Hepatocyte (in vitro differentiated cells): ENCODE measurements at regions not wholly inside any gene's neighbourhood (a gene's known extent, or its start where the extent isn't known, plus 50 kb on each side); places are given as distances from the start of the nearest gene placed in this dataset.

Source experiments
- DNase-seq: peaks from one replicate; pipeline ENCODE4 v3.0.0-alpha.2; 2016; ENCODE audit warnings: low spot score
- H2AFZ ChIP-seq: fragments of 200-600 bp; sonication (generic); 2 replicates; pipeline ENCODE4 v1.6.0; 2016; ENCODE audit warnings: antibody characterized with exemption, mild to moderate bottlenecking
- H3K27ac ChIP-seq: fragments of 200-600 bp; sonication (generic); 2 replicates; pipeline ENCODE4 v1.5.1; 2016; ENCODE audit warnings: mild to moderate bottlenecking
- H3K27me3 ChIP-seq: fragments of 200-600 bp; sonication (generic); 2 replicates; pipeline ENCODE4 v1.6.1; 2016
- H3K36me3 ChIP-seq: fragments of 200-600 bp; sonication (generic); replicated peaks from 2 replicates; pipeline ENCODE4 v1.5.1; 2016; ENCODE audit warnings: low read depth; ENCODE audit not compliant: insufficient read depth
- H3K4me1 ChIP-seq: fragments of 200-600 bp; sonication (generic); 2 replicates; pipeline ENCODE4 v1.5.1; 2016; ENCODE audit warnings: mild to moderate bottlenecking, moderate library complexity; ENCODE audit not compliant: insufficient read depth
- H3K4me2 ChIP-seq: fragments of 200-600 bp; sonication (generic); 2 replicates; pipeline ENCODE4 v1.6.0; 2016
- H3K4me3 ChIP-seq: fragments of 200-600 bp; sonication (generic); 2 replicates; pipeline ENCODE4 v1.5.1; 2016; ENCODE audit warnings: mild to moderate bottlenecking
- H3K79me2 ChIP-seq: fragments of 200-600 bp; sonication (generic); 2 replicates; pipeline ENCODE4 v1.6.0; 2017; ENCODE audit warnings: mild to moderate bottlenecking
- H3K9me2 ChIP-seq: fragments of 200-600 bp; sonication (generic); replicated peaks from 2 replicates; pipeline ENCODE4 v1.6.0; 2017; ENCODE audit warnings: mild to moderate bottlenecking; ENCODE audit not compliant: insufficient read depth
- H3K9me3 ChIP-seq: fragments of 200-600 bp; sonication (generic); 2 replicates; pipeline ENCODE4 v1.5.1; 2016; ENCODE audit warnings: low read depth, mild to moderate bottlenecking
- H4K20me1 ChIP-seq: fragments of 200-600 bp; sonication (generic); 2 replicates; pipeline ENCODE4 v1.6.0; 2016; ENCODE audit warnings: mild to moderate bottlenecking; ENCODE audit not compliant: insufficient read depth, poor library complexity, severe bottlenecking
- EZH2 ChIP-seq: fragments of 200-600 bp; sonication (generic); IDR thresholded peaks from 2 replicates; pipeline ENCODE4 v1.6.1; 2016; ENCODE audit warnings: antibody characterized with exemption, mild to moderate bottlenecking, borderline replicate concordance
- EZH2phosphoT487 ChIP-seq: fragments of 200-600 bp; sonication (generic); IDR thresholded peaks from one replicate; pipeline ENCODE4 v1.6.1; 2018; ENCODE audit warnings: antibody characterized with exemption, mild to moderate bottlenecking, low read depth, moderate library complexity; ENCODE audit not compliant: unreplicated experiment, severe bottlenecking
- WGBS: methylation state at CpG from one replicate; pipeline ENCODE4 v1.1.6; 2016; ENCODE audit warnings: low lambda C conversion rate; ENCODE audit errors: missing lambda C conversion rate; 5-methylcytosine and 5-hydroxymethylcytosine counted together
- TF ChIP-seq, protein P1 (sequence below): fragments of 200-600 bp; sonication (generic); IDR thresholded peaks from 2 replicates; pipeline ENCODE4 v1.5.1; 2016; ENCODE audit warnings: antibody characterized with exemption, mild to moderate bottlenecking; ENCODE audit not compliant: poor library complexity

- H3K27me3 ChIP-seq = no peaks in the 10 kb centered on the region
- no peak overlapping the region for H2AFZ ChIP-seq
- no peak for TF ChIP-seq EZH2
- peaks cover 6% of the 10 kb centered on the region for H3K4me1 ChIP-seq
- no peaks in the 10 kb centered on the region for H3K79me2 ChIP-seq
- H3K9me3 ChIP-seq = no peaks in the 10 kb centered on the region
- H3K27ac ChIP-seq = no peak overlapping the region
- no peaks in the 10 kb centered on the region for H3K9me2 ChIP-seq
- 92% methylated on average over 17 of the region's 21 CpGs for WGBS
- H3K36me3 ChIP-seq = no peaks in the 10 kb centered on the region
- H3K4me2 ChIP-seq = no peak overlapping the region
- H4K20me1 ChIP-seq = no peaks in the 10 kb centered on the region
- no peak for DNase-seq
- H3K4me3 ChIP-seq = no peak overlapping the region
Observed at GRCh38 chr5:179416114-179416822, 71.0 kb upstream of the ADAMTS2 start.

- Histone ChIP-seq H3K4me2 (no peak overlapping the region), H3K9me3 (no peaks in the 10 kb centered on the region), H3K9me2 (no peaks in the 10 kb centered on the region), H3K79me2 (no peaks in the 10 kb centered on the region), H3K4me3 (no peak overlapping the region), H3K27ac (no peak overlapping the region), H3K36me3 (no peaks in the 10 kb centered on the region), H3K27me3 (no peaks in the 10 kb centered on the region), H4K20me1 (no peaks in the 10 kb centered on the region), H3K4me1 (peaks cover 6% of the 10 kb centered on the region), H2AFZ (no peak overlapping the region)
- DNase-seq = no peak
- TF ChIP-seq EZH2 = no peak
- TF ChIP-seq EZH2phosphoT487 = no peak
- TF ChIP-seq, protein P1, sequence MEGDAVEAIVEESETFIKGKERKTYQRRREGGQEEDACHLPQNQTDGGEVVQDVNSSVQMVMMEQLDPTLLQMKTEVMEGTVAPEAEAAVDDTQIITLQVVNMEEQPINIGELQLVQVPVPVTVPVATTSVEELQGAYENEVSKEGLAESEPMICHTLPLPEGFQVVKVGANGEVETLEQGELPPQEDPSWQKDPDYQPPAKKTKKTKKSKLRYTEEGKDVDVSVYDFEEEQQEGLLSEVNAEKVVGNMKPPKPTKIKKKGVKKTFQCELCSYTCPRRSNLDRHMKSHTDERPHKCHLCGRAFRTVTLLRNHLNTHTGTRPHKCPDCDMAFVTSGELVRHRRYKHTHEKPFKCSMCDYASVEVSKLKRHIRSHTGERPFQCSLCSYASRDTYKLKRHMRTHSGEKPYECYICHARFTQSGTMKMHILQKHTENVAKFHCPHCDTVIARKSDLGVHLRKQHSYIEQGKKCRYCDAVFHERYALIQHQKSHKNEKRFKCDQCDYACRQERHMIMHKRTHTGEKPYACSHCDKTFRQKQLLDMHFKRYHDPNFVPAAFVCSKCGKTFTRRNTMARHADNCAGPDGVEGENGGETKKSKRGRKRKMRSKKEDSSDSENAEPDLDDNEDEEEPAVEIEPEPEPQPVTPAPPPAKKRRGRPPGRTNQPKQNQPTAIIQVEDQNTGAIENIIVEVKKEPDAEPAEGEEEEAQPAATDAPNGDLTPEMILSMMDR = no peak
- 92% methylated on average over 11 of the region's 11 CpGs for WGBS
Observed at GRCh38 chr5:179415291-179416060, 70.2 kb upstream of the ADAMTS2 start.

DNA sequence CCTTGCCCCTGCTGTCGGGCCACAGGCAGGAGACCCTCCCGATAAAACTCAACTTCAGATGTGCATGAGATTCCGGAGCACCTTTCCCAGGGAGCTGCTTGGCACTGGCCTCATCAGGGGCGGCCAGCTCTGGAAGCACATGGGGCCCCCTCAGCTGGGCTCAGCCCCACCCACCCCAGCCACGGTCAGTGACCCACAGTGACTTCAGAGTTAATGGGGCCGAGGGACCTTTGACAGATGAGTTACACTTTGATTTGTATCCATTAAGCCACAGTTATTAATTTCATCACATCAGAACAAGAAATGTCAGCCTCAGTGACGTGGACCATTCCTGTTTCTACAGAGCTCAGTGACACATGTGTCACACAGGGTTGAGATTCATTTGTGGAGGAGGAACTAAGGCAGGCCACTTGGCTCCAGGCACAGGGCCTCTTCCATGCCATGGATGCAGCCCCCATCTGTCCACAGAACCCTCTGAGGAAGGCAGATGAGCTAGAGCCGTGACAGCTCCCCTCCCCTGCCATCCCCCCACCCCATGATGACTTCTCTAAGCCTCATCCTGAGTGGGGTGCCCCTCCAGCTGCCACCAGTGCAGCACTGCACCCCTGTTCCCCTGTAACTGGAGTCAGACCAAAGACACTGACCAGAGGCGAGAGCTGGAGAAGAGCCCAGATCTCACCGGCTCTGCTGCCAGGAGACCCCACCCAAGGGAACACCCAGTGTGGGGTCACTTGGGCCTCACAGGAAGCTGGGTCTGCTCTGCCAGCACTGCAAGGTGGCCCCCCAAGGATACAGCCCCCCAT is 69.4 kb upstream of the ADAMTS2 start:
- Histone ChIP-seq H3K4me1 (peaks cover 6% of the 10 kb centered on the region), H3K9me2 (no peaks in the 10 kb centered on the region), H3K27me3 (no peaks in the 10 kb centered on the region), H3K4me3 (no peak overlapping the region), H3K9me3 (no peaks in the 10 kb centered on the region), H3K4me2 (no peak overlapping the region), H3K79me2 (no peaks in the 10 kb centered on the region), H3K27ac (no peak overlapping the region), H4K20me1 (no peaks in the 10 kb centered on the region), H2AFZ (no peak overlapping the region), H3K36me3 (no peaks in the 10 kb centered on the region)
- WGBS = 87% methylated on average over 9 of the region's 10 CpGs
- no peak for DNase-seq
- TF ChIP-seq EZH2 (no peak), EZH2phosphoT487 (no peak)
- TF ChIP-seq, protein P1 = no peak
